ENCODE measurements at regions not wholly inside any gene's neighbourhood (a gene's known extent, or its start where the extent isn't known, plus 50 kb on each side); places are given as distances from the start of the nearest gene placed in this dataset.
"Not testable (repeated sequence)": the region's sequence is repeated elsewhere in the genome, so short reads cannot be mapped to it uniquely, and the experiment has no call there.

DNA sequence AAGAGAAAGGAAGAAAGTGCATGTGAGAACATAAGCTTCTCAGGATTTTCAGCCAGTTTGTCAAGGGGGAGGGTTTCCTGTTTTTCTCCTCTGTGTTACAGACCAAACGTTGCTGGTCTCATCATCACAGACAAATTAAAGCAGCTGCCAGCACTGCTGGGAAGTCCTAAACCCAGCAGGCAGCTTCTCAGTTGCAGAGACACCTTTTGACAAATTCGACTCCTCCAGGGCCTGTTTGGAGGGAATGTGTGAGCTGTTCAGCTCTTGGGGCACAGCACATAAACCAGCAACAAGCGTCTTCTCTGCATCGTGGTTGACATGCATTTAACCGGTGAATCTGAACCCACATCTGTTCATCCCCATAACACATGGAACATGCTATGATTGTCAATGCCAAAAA is 454.6 kb upstream of the RUNX1 start:
- peak; percentile 53 for DNase-seq
- Histone ChIP-seq H3K36me3 (replicated peaks; ENCODE audit: insufficient read depth, low read length) (no peaks in the 10 kb centered on the region), H3K9me2 (replicated peaks; ENCODE audit: insufficient read depth, low read length) (no peaks in the 10 kb centered on the region), H4K20me1 (ENCODE audit: insufficient read depth, low read length) (no peaks in the 10 kb centered on the region), H3K4me1 (ENCODE audit: low read length) (no peaks in the 10 kb centered on the region), H3K79me2 (ENCODE audit: low read length) (no peaks in the 10 kb centered on the region), H3K4me2 (ENCODE audit: low read depth, low read length) (no peak overlapping the region), H3K4me3 (ENCODE audit: low read length) (no peak overlapping the region), H3K9ac (ENCODE audit: low read length) (no peak overlapping the region), H3F3A (ENCODE audit: insufficient read depth, low read length) (no peaks in the 10 kb centered on the region), H3K27me3 (replicated peaks; ENCODE audit: insufficient read depth, low read length) (no peaks in the 10 kb centered on the region), H3K9me3 (replicated peaks; ENCODE audit: insufficient read depth, low read length) (no peaks in the 10 kb centered on the region), H3K27ac (ENCODE audit: low read length) (no peak overlapping the region), H2AFZ (ENCODE audit: low read length) (no peak overlapping the region)
- TF ChIP-seq EZH2phosphoT487 (IDR thresholded peaks at IDR 0.05; ENCODE audit: low read length) (no peak), EZH2 (optimal IDR thresholded peaks at IDR 0.05; ENCODE audit: low read depth, low read length) (no peak)
- TF ChIP-seq, protein P1, sequence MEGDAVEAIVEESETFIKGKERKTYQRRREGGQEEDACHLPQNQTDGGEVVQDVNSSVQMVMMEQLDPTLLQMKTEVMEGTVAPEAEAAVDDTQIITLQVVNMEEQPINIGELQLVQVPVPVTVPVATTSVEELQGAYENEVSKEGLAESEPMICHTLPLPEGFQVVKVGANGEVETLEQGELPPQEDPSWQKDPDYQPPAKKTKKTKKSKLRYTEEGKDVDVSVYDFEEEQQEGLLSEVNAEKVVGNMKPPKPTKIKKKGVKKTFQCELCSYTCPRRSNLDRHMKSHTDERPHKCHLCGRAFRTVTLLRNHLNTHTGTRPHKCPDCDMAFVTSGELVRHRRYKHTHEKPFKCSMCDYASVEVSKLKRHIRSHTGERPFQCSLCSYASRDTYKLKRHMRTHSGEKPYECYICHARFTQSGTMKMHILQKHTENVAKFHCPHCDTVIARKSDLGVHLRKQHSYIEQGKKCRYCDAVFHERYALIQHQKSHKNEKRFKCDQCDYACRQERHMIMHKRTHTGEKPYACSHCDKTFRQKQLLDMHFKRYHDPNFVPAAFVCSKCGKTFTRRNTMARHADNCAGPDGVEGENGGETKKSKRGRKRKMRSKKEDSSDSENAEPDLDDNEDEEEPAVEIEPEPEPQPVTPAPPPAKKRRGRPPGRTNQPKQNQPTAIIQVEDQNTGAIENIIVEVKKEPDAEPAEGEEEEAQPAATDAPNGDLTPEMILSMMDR (IDR thresholded peaks at IDR 0.05; ENCODE audit: low read length): no peak

DNA sequence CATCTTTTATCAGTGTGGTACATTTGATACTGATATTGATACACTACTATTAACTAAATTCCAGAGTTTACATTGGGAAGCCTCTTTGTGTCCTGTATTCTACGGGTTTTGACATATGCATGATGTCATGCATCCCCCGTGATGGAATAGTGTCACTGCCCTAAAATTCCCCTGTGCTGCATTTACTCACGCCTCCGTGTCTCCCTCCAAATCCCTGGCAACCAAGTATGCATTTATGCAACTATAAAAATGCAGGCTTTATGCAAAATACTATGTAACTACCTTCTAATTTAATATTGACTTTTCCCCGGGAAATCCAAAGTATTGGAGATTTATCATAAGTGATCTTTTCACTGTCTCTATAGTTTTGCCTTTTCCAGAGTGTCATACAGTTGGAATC is 453.7 kb upstream of the RUNX1 start:
- Histone ChIP-seq H3K4me2 (ENCODE audit: low read depth, low read length) (no peak overlapping the region), H3K27ac (ENCODE audit: low read length) (no peak overlapping the region), H3K9ac (ENCODE audit: low read length) (no peak overlapping the region), H3K9me3 (replicated peaks; ENCODE audit: insufficient read depth, low read length) (no peaks in the 10 kb centered on the region), H3K27me3 (replicated peaks; ENCODE audit: insufficient read depth, low read length) (no peaks in the 10 kb centered on the region), H4K20me1 (ENCODE audit: insufficient read depth, low read length) (no peaks in the 10 kb centered on the region), H3K9me2 (replicated peaks; ENCODE audit: insufficient read depth, low read length) (no peaks in the 10 kb centered on the region), H2AFZ (ENCODE audit: low read length) (no peak overlapping the region), H3K79me2 (ENCODE audit: low read length) (no peaks in the 10 kb centered on the region), H3K4me3 (ENCODE audit: low read length) (no peak overlapping the region), H3F3A (ENCODE audit: insufficient read depth, low read length) (no peaks in the 10 kb centered on the region), H3K4me1 (ENCODE audit: low read length) (no peaks in the 10 kb centered on the region), H3K36me3 (replicated peaks; ENCODE audit: insufficient read depth, low read length) (no peaks in the 10 kb centered on the region)
- no peak for DNase-seq
- TF ChIP-seq EZH2 (optimal IDR thresholded peaks at IDR 0.05; ENCODE audit: low read depth, low read length): no peak

- H3K79me2 ChIP-seq (ENCODE audit: low read length); H3K4me3 ChIP-seq (ENCODE audit: low read length); H3K9ac ChIP-seq (ENCODE audit: low read length); H3K9me3 ChIP-seq (replicated peaks; ENCODE audit: insufficient read depth, low read length); H3K27ac ChIP-seq (ENCODE audit: low read length); H4K20me1 ChIP-seq (ENCODE audit: insufficient read depth, low read length); H3K36me3 ChIP-seq (replicated peaks; ENCODE audit: insufficient read depth, low read length); H3K4me2 ChIP-seq (ENCODE audit: low read depth, low read length); H2AFZ ChIP-seq (ENCODE audit: low read length); H3K9me2 ChIP-seq (replicated peaks; ENCODE audit: insufficient read depth, low read length); H3K4me1 ChIP-seq (ENCODE audit: low read length); H3F3A ChIP-seq (ENCODE audit: insufficient read depth, low read length); DNase-seq; H3K27me3 ChIP-seq (replicated peaks; ENCODE audit: insufficient read depth, low read length): not testable (repeated sequence)
Measured at GRCh38 chr21:35497522-35497921, 448.4 kb upstream of the RUNX1 start.

GRCh38 chr21:35491920-35492678 is 443.0 kb upstream of the RUNX1 start:
- no peaks in the 10 kb centered on the region for H3K9me2 ChIP-seq (replicated peaks; ENCODE audit: insufficient read depth, low read length)
- no peak for TF ChIP-seq EZH2 (optimal IDR thresholded peaks at IDR 0.05; ENCODE audit: low read depth, low read length)
- TF ChIP-seq, protein P1 (IDR thresholded peaks at IDR 0.05; ENCODE audit: low read length): no peak
- TF ChIP-seq EZH2phosphoT487 (IDR thresholded peaks at IDR 0.05; ENCODE audit: low read length): no peak
- H3K9ac ChIP-seq (ENCODE audit: low read length): no peak overlapping the region
- H3K4me1 ChIP-seq (ENCODE audit: low read length): no peaks in the 10 kb centered on the region
- no peak overlapping the region for H2AFZ ChIP-seq (ENCODE audit: low read length)
- DNase-seq: no peak
- no peak overlapping the region for H3K4me3 ChIP-seq (ENCODE audit: low read length)
- no peak overlapping the region for H3K4me2 ChIP-seq (ENCODE audit: low read depth, low read length)
- no peaks in the 10 kb centered on the region for H3K36me3 ChIP-seq (replicated peaks; ENCODE audit: insufficient read depth, low read length)
- no peaks in the 10 kb centered on the region for H3K9me3 ChIP-seq (replicated peaks; ENCODE audit: insufficient read depth, low read length)
- no peaks in the 10 kb centered on the region for H3K79me2 ChIP-seq (ENCODE audit: low read length)
- no peaks in the 10 kb centered on the region for H4K20me1 ChIP-seq (ENCODE audit: insufficient read depth, low read length)
- no peaks in the 10 kb centered on the region for H3F3A ChIP-seq (ENCODE audit: insufficient read depth, low read length)
- no peaks in the 10 kb centered on the region for H3K27me3 ChIP-seq (replicated peaks; ENCODE audit: insufficient read depth, low read length)
- H3K27ac ChIP-seq (ENCODE audit: low read length): no peak overlapping the region
